ENCODE measurements at regions not wholly inside any gene's neighbourhood (a gene's known extent, or its start where the extent isn't known, plus 50 kb on each side); places are given as distances from the start of the nearest gene placed in this dataset.

DNA sequence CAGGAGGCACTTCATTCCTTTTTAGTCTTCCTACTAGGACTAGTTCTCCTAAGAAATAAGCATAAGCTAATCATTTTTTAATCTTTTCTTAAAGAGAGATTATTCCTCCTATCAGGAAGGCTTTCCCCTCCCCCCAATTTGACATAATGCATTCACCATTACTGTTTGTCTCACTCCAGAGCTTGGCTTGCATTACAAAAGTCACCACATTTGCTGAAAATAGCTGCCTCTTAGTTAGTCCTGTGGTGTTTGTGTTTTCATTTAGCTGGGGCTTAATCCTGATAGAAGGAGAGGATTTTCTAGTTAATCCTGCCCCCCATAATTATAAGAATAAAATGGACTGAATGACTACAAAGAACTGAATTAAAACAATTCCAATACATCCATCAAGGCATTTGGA is 307.1 kb upstream of the RRP15 start (continued):
- TF ChIP-seq, protein P1, sequence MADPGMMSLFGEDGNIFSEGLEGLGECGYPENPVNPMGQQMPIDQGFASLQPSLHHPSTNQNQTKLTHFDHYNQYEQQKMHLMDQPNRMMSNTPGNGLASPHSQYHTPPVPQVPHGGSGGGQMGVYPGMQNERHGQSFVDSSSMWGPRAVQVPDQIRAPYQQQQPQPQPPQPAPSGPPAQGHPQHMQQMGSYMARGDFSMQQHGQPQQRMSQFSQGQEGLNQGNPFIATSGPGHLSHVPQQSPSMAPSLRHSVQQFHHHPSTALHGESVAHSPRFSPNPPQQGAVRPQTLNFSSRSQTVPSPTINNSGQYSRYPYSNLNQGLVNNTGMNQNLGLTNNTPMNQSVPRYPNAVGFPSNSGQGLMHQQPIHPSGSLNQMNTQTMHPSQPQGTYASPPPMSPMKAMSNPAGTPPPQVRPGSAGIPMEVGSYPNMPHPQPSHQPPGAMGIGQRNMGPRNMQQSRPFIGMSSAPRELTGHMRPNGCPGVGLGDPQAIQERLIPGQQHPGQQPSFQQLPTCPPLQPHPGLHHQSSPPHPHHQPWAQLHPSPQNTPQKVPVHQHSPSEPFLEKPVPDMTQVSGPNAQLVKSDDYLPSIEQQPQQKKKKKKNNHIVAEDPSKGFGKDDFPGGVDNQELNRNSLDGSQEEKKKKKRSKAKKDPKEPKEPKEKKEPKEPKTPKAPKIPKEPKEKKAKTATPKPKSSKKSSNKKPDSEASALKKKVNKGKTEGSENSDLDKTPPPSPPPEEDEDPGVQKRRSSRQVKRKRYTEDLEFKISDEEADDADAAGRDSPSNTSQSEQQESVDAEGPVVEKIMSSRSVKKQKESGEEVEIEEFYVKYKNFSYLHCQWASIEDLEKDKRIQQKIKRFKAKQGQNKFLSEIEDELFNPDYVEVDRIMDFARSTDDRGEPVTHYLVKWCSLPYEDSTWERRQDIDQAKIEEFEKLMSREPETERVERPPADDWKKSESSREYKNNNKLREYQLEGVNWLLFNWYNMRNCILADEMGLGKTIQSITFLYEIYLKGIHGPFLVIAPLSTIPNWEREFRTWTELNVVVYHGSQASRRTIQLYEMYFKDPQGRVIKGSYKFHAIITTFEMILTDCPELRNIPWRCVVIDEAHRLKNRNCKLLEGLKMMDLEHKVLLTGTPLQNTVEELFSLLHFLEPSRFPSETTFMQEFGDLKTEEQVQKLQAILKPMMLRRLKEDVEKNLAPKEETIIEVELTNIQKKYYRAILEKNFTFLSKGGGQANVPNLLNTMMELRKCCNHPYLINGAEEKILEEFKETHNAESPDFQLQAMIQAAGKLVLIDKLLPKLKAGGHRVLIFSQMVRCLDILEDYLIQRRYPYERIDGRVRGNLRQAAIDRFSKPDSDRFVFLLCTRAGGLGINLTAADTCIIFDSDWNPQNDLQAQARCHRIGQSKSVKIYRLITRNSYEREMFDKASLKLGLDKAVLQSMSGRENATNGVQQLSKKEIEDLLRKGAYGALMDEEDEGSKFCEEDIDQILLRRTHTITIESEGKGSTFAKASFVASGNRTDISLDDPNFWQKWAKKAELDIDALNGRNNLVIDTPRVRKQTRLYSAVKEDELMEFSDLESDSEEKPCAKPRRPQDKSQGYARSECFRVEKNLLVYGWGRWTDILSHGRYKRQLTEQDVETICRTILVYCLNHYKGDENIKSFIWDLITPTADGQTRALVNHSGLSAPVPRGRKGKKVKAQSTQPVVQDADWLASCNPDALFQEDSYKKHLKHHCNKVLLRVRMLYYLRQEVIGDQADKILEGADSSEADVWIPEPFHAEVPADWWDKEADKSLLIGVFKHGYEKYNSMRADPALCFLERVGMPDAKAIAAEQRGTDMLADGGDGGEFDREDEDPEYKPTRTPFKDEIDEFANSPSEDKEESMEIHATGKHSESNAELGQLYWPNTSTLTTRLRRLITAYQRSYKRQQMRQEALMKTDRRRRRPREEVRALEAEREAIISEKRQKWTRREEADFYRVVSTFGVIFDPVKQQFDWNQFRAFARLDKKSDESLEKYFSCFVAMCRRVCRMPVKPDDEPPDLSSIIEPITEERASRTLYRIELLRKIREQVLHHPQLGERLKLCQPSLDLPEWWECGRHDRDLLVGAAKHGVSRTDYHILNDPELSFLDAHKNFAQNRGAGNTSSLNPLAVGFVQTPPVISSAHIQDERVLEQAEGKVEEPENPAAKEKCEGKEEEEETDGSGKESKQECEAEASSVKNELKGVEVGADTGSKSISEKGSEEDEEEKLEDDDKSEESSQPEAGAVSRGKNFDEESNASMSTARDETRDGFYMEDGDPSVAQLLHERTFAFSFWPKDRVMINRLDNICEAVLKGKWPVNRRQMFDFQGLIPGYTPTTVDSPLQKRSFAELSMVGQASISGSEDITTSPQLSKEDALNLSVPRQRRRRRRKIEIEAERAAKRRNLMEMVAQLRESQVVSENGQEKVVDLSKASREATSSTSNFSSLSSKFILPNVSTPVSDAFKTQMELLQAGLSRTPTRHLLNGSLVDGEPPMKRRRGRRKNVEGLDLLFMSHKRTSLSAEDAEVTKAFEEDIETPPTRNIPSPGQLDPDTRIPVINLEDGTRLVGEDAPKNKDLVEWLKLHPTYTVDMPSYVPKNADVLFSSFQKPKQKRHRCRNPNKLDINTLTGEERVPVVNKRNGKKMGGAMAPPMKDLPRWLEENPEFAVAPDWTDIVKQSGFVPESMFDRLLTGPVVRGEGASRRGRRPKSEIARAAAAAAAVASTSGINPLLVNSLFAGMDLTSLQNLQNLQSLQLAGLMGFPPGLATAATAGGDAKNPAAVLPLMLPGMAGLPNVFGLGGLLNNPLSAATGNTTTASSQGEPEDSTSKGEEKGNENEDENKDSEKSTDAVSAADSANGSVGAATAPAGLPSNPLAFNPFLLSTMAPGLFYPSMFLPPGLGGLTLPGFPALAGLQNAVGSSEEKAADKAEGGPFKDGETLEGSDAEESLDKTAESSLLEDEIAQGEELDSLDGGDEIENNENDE (IDR thresholded peaks at IDR 0.05; ENCODE audit: insufficient replicate concordance, low read length), result no peak
- TF ChIP-seq GTF2F1 (IDR thresholded peaks at IDR 0.05; ENCODE audit: borderline replicate concordance, low read depth, low read length) (no peak), SIN3A (conservative IDR thresholded peaks at IDR 0.05 in 1 of 2, IDR thresholded peaks at IDR 0.05 in 1 of 2; ENCODE audit: low read depth in 1 of 2, low read length in 2 of 2) (no peak), KDM4A (IDR thresholded peaks at IDR 0.05; ENCODE audit: low read depth, low read length, severe bottlenecking) (no peak), EP300 (IDR thresholded peaks at IDR 0.05; ENCODE audit: borderline replicate concordance in 1 of 2, low read depth in 2 of 2, low read length in 2 of 2) (no peak), SP1 (IDR thresholded peaks at IDR 0.05; ENCODE audit: low read depth, low read length) (no peak), EZH2 (IDR thresholded peaks at IDR 0.05; ENCODE audit: low read depth, low read length, severe bottlenecking) (no peak), KDM5A (IDR thresholded peaks at IDR 0.05; ENCODE audit: low read length) (no peak), SAP30 (IDR thresholded peaks at IDR 0.05; ENCODE audit: insufficient read depth, insufficient replicate concordance, low read length) (no peak), CTBP2 (IDR thresholded peaks at IDR 0.05; ENCODE audit: borderline replicate concordance, insufficient read depth, insufficient read length, low read length) (no peak)
- TF ChIP-seq, protein P2, sequence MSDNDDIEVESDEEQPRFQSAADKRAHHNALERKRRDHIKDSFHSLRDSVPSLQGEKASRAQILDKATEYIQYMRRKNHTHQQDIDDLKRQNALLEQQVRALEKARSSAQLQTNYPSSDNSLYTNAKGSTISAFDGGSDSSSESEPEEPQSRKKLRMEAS (IDR thresholded peaks at IDR 0.05), result no peak
